RWPE2 (cell line): ENCODE measurements at regions not wholly inside any gene's neighbourhood (a gene's known extent, or its start where the extent isn't known, plus 50 kb on each side); places are given as distances from the start of the nearest gene placed in this dataset.
A peak's percentile ranks its signal among the peaks of the same experiment; 100 is the strongest.

ENCODE experiments used
- ATAC-seq: fragments of 200-7000 bp; cut with Tn5 transposase; 3 replicates; pipeline ENCODE4 v1.9.1; 2021; ENCODE audit warnings: low read depth
- DNase-seq: peaks from one replicate; pipeline ENCODE4 v3.0.0-alpha.2; 2020; ENCODE audit warnings: low spot score
- H3K27ac ChIP-seq: fragments of 450-650 bp; 2 replicates; pipeline ENCODE4 v1.5.1; 2017; ENCODE audit warnings: mild to moderate bottlenecking; ENCODE audit not compliant: poor library complexity, severe bottlenecking
- H3K27me3 ChIP-seq: fragments of 250-450 bp; sonication (Bioruptor Pico); 2 replicates; pipeline ENCODE4 v1.5.1; 2021; ENCODE audit warnings: mild to moderate bottlenecking, moderate library complexity; ENCODE audit not compliant: insufficient read depth, poor library complexity, severe bottlenecking
- H3K36me3 ChIP-seq: fragments of 250-450 bp; sonication (Bioruptor Pico); 2 replicates; pipeline ENCODE4 v1.5.1; 2020; ENCODE audit warnings: low read depth, mild to moderate bottlenecking, moderate library complexity
- H3K4me1 ChIP-seq: fragments of 250-450 bp; sonication (Bioruptor Pico); 2 replicates; pipeline ENCODE4 v1.5.1; 2021; ENCODE audit warnings: mild to moderate bottlenecking, moderate library complexity; ENCODE audit not compliant: insufficient read depth, poor library complexity, severe bottlenecking
- H3K4me3 ChIP-seq: fragments of 250-450 bp; sonication (Bioruptor Pico); 2 replicates; pipeline ENCODE4 v1.5.1; 2021; ENCODE audit warnings: mild to moderate bottlenecking, moderate library complexity; ENCODE audit not compliant: severe bottlenecking
- H3K9me3 ChIP-seq: fragments of 250-450 bp; sonication (Bioruptor Pico); 2 replicates; pipeline ENCODE4 v1.5.1; 2021; ENCODE audit warnings: mild to moderate bottlenecking, moderate library complexity; ENCODE audit not compliant: severe bottlenecking
- CTCF ChIP-seq: fragments of 450-650 bp; IDR thresholded peaks from one replicate; pipeline ENCODE4 v1.5.1; 2017; ENCODE audit warnings: mild to moderate bottlenecking, moderate library complexity; ENCODE audit not compliant: poor library complexity, severe bottlenecking

DNA sequence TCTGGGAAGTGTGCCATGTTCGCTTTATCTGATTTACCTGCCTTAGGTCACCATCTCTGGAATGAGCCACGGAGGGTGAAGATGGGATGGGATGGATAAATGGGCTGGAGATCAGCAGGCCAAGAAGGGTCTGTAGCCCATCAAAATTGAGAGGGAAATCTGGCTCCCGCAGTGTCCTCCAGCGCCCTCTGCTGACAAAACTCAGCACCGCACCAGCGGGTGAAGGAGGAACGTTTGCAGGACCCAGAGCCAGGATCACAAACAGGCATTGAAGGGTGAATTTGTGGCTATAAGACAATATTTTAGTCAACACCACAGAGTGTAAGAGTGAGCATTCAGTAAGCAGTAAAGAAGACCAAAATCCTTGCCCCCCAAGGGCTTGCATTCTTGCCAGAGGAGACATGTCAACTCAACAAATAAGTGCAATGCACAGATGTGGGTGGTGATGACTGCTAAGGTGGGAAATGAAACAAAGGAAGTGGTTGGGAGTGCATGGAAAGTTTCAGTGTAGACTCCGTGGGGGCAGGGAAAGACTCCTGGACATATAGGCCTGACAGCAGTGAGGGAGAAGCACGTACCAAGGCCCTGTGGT, 124.4 kb downstream of the TENT4A start:
- H3K9me3 ChIP-seq, result no peaks in the 10 kb centered on the region
- DNase-seq (no peak), ATAC-seq (no peak)
- H3K4me3 ChIP-seq, result no peak overlapping the region
- no peaks in the 10 kb centered on the region for H3K27me3 ChIP-seq
- H3K36me3 ChIP-seq, result no peaks in the 10 kb centered on the region
- peak; percentile 70 for TF ChIP-seq CTCF
- H3K27ac ChIP-seq, result no peak overlapping the region
- no peaks in the 10 kb centered on the region for H3K4me1 ChIP-seq

GRCh38 chr5:6838736-6839135, 125.5 kb downstream of the TENT4A start:
- no peak overlapping the region for H3K27ac ChIP-seq
- H3K27me3 ChIP-seq, result no peaks in the 10 kb centered on the region
- TF ChIP-seq CTCF, result no peak
- H3K4me1 ChIP-seq, result no peaks in the 10 kb centered on the region
- H3K9me3 ChIP-seq, result no peaks in the 10 kb centered on the region
- DNase-seq (no peak), ATAC-seq (no peak)
- no peak overlapping the region for H3K4me3 ChIP-seq
- no peaks in the 10 kb centered on the region for H3K36me3 ChIP-seq

DNA sequence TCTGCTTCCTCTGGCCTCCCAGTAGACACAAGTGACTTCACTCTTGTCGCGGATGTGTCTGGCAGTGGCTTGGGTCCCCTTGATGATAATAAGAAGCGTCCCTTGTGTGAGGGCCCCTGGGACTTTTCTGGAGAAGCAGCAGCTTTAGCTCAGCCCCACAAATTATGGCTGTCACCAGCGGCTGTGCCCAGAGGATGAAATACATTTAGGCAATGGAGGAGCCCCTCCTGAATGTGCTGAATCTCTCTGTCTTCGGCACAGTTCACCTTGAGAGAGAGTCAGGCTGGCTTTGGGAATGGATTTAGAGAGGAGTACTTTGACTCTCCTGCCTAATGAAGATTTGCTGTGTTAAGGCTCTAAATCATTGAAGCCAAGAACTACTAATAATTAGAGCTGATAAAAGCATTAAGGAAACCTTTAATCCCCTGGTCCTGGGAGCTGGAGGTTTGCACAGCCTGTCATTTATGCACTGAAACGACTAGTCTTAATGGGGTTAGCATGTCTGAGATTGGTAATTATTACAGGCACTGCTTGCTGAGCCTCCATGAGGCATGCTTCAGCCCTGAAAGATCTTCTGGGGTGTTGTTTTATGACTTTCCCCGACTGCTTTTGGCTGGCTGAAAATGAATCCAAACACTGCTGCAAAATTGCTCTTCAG, 127.0 kb downstream of the TENT4A start:
- Histone ChIP-seq H3K4me1 (no peaks in the 10 kb centered on the region), H3K27me3 (no peaks in the 10 kb centered on the region), H3K36me3 (no peaks in the 10 kb centered on the region), H3K4me3 (no peak overlapping the region), H3K27ac (no peak overlapping the region), H3K9me3 (no peaks in the 10 kb centered on the region)
- TF ChIP-seq CTCF, result no peak
- DNase-seq (no peak), ATAC-seq (no peak)

DNA sequence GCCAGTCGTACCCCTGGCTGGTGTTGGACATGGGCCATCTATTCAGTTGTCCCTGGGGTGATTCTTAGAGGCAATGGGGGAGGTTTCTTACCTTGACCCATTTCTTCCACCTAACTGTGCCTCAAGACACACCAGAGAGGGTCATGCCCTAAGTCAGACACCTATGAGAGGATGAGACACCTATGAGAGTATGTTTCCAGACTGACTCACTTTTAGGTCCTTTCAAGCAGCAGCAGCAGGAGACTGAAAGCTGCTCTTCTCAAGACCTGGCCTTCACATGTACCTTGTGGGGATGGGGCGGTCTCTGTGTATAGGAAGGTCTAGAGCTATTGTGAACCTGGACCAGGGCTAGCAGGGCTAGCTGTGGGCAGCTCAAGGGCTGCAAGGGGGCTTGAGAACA, 130.1 kb downstream of the TENT4A start:
- H3K4me3 ChIP-seq, result no peak overlapping the region
- no peaks in the 10 kb centered on the region for H3K9me3 ChIP-seq
- H3K4me1 ChIP-seq, result no peaks in the 10 kb centered on the region
- TF ChIP-seq CTCF, result no peak
- H3K36me3 ChIP-seq, result no peaks in the 10 kb centered on the region
- no peak for DNase-seq
- ATAC-seq, result peak; percentile 14; the same call in 1 of the 3 replicates
- H3K27ac ChIP-seq, result no peak overlapping the region
- H3K27me3 ChIP-seq, result no peaks in the 10 kb centered on the region

DNA sequence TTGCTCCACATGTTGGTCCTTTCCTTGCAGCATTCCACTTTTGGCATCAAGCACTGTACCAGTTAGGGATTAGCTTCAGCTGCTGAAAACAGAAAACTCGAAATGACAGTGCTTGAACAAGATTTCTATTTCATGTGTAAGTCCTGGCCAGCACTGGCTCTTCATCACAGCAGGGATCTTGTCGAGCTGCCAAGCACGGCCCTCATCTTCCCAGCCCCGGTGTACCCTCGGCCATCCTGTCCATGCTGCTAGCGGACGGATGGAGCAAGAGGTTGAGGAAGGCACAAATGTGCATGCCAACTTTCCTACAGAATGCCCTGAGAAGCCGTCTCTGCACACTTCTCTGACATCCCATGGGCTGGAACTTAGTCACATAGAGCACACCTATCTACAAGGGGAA, 130.6 kb downstream of the TENT4A start:
- TF ChIP-seq CTCF, result no peak
- Histone ChIP-seq H3K36me3 (no peaks in the 10 kb centered on the region), H3K4me3 (no peak overlapping the region), H3K9me3 (no peaks in the 10 kb centered on the region), H3K27me3 (no peaks in the 10 kb centered on the region), H3K27ac (no peak overlapping the region), H3K4me1 (no peaks in the 10 kb centered on the region)
- no peak for DNase-seq
- ATAC-seq, result no peak
